ENCODE measurements at regions not wholly inside any gene's neighbourhood (a gene's known extent, or its start where the extent isn't known, plus 50 kb on each side); places are given as distances from the start of the nearest gene placed in this dataset.
"Not testable (repeated sequence)": the region's sequence is repeated elsewhere in the genome, so short reads cannot be mapped to it uniquely, and the experiment has no call there.

DNA sequence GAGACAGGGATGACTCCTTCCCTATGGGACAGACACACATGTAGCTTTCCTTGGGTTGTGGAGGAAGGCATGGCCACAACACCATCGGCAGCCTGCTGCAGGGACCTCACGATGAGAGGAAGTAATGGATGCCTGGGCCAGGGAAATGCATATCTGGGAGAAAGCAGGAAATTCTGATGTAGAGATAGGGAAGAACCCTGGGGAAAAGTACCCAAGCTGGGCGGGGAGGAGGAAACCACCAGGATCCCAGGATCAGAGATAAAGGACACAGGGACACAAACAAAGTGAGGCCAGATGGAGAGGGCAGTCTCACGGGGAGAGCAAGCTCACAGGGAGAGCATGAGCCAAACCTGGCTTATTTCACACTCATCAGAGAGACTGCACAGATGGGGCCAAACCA lies 294.7 kb upstream of the TEKT4 start:
- not testable (repeated sequence) for DNase-seq

DNA sequence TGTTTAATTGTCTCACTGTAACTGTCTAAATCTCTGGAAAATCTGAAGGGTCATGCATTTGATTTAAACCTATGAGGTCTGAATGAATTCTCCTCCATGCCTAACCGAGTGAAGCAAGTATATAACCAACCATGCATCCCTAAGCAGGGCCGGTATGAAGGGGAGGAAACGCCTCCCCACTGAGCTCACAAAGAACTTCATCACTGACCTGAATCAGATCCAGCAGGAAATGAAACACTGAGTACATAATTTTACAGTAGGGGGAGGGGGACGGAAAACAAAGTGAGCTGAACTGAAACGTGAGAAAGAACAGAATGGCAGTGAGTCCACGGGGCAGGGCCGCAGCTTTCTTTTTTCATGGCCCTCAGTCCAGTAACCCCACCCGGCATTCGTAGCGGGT lies 294.1 kb upstream of the TEKT4 start:
- not testable (repeated sequence) for DNase-seq

DNA sequence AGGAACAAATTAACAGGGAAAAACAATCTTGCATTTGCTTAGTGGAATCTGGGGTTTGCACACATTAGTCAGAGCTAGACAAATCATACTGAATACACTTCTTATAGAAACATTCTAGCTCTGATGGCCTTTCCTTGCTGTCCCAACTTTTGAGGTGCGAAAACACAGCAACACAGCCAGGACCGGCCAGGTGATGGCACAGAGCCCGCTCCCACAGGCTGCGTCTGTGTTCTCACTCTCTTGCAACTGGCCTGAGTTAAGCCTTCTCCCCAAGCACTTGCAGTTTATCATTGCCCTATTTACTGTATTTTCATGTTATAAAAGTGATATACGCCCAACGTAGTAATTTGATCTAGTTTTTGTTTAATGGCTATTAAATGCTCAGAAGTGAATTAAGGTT lies 292.0 kb upstream of the TEKT4 start:
- DNase-seq = not testable (repeated sequence)

DNA sequence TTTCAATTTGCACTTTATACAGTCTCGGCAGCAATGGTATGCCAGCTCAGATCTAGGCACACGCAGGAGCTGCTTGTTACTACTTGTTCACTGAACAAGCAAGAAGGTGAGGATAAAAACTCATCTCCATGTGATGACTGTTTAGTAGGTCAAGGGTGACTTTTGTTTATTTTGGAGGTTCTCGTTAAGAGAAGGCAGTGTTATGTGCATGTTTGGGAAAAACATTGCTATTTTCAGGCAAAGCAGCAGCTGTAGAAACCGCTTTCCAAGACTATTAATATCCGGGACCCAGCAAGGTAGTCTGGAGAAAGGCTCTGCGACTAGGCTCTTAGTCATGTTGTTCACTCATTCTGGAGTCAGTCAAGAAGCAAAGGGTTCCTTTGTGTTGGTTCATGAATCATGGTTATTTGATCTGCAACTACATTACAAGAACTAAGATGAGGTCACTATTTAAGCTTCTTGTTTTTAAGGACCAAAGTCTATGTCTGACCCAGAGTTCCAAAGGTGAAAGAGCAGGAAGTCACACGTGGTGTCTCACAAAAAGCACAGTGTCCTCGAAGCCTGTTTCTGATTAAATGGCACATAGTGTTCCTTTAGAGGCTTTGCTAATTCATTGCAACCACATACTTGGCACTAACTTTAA lies 288.0 kb upstream of the TEKT4 start:
- DNase-seq = not testable (repeated sequence)

DNA sequence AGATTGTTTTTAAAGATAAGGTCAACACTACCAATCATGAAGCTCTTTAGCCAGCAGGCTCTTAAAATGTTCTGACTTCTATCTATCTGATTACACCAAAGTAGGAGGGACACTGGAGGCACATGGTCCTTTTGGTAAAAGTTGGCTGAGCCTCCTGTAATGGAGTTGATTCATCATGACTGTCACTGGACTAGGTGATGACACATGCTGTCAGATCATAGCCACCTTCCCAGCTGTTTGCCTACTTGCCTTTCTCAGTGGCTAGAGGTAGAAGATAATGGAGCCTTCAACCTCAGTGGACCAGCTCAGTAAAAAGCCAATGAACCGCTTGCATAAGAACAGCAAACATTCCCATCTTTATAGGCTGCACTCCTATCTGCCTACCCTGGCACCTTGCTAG lies 286.7 kb upstream of the TEKT4 start:
- not testable (repeated sequence) for DNase-seq

DNA sequence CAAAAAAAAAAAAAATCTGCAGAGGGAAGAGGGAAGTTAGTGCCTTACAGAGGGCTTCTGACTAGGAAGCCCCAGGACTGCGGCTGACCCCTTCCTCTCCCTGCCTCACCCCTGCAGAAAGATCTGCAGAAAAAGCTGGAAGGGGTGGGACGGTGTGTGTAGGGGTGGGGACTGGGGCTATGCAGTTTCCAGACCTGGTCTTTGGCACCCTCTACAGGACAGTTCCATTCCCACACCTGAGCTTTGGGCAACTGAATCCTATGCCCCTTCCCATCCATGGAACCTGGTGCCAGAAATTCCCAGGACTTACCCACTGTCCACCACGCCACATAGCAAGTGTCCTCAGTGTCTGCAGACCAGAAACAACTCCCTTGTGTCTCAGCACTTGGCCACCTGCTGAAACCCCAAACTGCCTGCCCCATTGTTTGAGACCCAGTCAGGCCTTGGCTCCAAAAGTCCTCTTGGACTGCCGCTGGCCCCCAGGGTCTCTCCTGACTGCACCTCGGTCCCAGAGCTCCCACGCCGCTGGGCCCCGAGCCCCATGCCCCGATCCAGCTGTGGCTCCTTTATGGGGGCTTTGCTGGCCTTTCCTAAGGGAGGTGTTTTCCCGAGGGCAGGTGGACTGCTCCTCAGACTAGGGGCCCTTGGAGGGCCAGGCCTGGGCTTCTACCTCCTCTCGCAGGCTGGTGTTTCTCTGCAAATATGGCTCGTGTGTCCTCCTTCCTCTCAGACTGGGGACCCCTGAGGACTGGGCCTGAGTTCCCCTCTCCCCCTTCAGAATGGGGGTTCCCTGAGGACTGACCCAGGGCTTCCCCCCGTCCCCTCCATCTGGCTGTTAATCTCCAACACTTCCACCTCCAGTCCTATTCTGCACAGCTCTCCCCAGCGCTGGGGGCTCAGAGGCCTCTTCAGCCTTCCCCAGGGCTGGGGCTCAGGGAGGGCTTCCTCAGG lies 284.9 kb upstream of the TEKT4 start:
- peak; percentile 29 to 56 for DNase-seq

DNA sequence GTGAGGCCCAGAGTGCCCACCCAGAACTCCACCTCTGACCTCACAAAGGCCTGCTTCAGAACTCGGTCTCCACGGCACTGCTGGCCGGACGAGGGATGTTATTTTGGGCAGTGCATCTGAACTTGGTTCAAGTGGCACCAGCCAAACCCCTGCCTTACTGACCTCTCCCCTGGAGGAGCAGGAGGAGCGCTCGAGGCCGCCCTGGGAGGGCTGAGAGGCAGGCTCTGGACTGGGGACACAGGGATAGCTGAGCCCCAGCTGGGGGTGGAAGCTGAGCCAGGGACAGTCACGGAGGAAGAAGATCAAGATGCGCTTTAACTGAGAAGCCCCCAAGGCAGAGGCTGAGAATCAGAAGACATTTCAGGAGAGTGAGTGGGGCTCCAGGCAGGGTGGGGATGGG lies 284.2 kb upstream of the TEKT4 start:
- DNase-seq = not testable (repeated sequence)

DNA sequence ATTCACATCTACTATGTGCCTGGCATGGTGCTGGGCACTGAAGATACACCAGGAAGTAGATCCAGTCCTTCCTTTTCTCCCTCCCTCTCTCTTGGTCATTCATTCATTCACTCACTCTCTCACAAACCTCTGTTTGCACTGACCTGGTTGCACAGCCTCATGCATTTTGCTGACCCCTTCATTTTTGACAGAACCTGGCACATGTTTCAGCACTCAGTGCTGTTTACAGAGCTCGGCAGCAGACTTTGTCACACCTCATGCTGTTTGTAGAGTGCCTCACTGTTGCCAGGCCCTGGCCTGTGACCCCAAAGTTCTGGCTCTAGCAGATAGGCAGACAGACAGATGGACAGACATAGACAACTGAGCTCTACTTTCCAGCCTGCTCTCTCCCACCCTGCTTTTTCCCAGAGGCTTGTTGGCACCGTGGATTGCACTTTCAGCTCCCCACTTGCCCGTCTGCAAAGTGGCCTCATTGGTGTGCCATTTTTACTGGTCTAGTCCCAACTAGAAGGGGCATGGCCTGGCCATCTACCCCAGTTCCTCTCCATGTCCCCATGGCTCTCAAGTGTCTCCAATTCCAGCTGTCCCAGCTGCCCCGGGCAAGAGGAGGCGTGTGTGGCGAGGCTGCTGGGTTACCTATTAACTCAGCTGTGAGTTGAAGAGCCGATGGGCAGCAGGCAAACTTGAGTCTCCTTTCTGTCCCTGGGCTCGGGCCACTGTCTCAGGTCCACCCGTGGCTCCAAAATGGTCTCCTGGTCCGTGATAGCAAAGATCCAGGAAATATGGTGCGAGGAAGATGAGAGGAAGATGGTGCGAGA lies 277.0 kb upstream of the TEKT4 start:
- DNase-seq = not testable (repeated sequence)

DNA sequence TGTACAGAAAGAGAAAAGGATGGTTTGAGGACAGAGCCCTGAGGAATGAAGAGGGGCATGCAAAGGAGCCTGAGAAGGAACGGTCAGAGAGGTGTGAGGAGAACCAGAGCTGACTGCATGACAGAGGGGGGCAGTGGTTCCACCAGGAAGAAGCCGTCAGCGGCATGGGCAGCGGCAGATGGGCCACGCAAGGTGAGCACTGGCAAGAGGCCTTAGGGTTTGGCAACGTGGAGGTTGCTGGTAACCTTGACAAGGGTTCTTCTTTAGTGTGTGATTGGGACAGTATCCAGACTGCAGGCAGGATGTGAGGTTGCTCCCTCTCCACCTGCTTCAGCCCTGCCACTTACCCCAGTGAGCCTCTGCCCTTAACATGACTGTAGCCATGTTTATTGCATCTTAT lies 275.3 kb upstream of the TEKT4 start:
- DNase-seq = not testable (repeated sequence)

DNA sequence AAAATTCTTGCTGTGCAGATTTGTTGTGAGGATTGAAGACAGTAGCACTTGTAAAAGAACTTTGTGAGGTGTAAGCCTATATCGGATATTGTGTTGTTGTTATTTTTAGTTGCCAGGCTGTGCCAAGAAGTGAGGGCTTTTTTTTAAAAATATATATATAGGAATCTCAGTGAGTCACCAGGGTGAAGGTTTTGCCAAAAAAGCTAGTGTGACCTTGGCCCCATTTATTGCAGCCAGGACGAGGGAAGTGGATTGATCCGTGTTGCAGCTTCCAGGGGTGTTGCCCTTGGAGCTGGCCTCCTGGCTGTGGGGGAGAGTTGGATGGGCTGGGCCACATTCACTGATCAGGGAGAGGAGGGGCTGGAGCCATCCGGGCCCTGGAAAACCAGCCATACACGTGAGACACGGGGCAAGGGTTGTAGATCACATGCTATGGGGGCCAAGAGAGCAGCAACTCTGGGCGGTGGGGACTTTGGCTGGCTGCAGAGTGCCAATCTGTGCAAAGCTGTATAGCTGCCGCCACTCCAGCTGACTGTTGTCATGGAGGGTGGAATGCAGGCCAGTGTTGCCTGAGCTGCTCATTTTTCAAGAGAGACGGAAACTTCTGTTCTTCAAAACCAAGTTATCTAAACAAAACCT lies 273.0 kb upstream of the TEKT4 start:
- not testable (repeated sequence) for DNase-seq

DNA sequence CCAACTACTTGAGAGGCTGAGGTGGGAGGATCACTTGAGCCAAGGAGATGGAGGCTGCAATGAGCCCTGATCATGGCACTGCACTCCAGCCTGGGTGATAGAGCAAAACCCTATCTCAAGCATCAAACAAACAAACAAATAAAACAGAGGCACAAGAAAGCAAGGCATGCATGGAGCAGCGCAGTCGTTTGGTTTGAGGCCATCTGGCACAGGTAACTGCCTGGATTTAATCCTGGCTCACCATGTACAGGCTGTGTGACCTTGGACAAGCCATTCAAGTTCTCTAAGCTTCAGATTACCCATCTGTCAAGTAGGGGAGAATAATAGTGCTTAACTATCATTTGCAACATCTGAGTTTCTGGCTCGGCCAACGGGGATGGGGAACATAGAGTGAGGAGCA lies 270.3 kb upstream of the TEKT4 start:
- DNase-seq = not testable (repeated sequence)

DNA sequence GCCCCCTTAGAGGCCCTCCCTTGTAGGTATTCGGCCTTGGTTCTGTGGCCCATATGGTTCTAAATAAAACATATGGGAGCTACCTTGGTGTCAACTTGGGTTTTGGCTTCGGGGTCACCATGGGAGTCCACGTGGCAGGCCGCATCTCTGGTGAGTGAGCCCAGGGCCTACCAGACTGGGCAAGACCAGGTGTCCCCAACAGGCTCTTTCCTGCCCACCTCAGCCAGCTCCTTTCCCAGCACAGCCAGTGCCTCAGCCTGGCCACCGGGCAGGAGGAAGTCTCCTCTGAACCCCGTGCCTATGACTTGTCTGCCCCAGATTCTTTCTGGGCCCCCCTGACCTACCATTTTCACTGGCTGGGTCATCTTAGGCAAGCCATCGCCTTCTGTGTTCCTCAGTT lies 268.8 kb upstream of the TEKT4 start:
- DNase-seq = no peak

DNA sequence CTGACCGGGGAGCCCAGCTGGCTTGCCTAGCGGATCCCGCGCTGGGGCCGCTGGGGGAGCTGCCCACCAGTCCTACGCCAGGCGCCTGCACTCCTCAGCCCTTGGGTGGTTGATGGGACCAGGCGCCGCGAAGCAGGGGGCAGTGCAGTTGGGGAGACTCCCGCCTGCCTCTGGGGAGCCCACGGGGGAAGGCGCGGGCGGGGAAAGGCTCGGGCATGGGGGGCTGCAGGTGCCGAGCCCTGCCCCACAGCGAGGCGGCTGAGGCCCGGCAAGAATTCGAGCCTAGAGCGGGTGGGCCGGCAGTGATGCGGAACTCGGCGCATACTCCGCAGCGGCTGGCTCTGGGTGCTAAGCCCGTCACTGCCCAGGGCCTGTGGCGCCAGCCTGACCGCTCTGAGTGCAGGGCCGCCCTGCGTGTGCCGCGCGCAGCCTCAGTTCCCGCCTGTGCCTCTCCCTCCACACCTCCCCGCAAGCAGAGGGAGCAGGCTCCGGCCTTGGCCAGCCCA lies 249.1 kb upstream of the TEKT4 start:
- no peak for DNase-seq

DNA sequence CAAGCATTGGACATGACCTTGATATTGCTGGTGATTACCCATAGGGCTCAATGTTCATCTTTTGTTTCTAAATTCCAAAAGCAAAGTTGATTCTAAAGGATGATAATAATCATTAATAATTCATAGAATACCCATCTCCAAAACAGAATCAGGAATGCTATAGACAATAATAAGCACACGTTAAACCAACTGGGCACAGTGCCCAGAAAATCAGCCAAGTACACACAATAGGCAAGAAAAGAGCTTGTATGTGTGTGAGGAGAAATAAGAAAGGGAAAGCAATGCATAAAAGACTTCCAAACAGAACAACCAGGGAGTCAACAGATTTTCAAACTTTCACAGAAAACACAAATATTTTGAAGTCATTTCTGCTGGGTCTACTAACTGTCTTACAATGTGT lies 242.3 kb upstream of the TEKT4 start:
- not testable (repeated sequence) for DNase-seq

DNA sequence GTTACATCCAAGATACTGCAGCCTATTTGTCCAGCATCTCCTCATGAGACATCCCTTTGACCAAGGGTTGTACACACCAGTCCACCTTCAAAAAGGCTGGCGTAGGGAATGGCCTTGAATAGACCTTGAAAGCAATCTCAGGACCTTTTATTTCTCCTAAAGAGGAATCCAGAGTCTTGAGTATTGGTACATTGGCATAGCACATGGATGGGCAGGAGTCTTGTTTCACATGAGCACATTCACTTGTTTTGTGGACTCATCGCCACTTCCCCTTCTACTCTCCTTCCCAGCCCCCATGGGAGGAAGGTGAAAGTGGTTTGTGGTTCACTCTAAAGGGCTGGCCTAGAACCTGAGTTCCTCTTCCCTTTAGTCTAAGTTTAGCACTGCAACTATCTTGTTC lies 229.8 kb upstream of the TEKT4 start:
- DNase-seq = peak; percentile 30 to 37

DNA sequence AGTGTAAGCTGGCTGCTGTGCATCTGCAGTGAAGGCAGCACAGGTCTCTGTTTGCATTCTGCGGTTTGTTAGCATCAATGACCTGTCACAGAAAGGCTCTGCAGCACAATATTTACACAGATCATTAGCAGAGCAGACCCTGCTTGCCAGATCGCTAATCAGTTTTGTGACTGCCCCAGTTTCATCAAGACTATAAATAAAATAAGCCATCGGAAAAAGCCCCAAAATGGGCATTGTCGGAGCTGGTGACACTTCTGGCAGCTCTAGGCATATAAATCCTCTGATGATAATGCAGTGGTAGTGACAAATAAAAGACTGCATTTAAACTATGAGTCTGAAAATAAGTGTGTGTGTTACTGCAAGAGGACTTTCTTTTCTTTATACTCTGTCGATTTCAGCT lies 219.1 kb upstream of the TEKT4 start:
- not testable (repeated sequence) for DNase-seq

DNA sequence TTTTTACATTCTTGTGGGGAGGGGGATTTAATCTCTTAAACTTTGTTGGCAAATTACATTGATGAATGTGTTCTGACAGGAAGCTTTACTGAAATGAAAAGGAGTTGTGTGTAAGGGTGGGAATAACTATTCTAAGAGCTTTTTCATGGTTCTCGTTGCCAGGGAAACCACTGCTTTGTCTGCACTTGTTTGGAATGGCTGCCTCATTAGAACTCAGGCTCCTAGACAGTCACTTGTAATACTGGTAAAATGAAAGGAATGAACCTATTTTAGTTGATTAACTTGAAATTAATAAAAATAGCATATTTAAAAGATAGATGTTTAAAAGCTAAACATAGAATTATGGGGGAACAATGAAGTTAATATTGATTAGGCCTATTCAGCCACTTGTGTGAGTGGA lies 201.4 kb upstream of the TEKT4 start:
- DNase-seq = not testable (repeated sequence)

DNA sequence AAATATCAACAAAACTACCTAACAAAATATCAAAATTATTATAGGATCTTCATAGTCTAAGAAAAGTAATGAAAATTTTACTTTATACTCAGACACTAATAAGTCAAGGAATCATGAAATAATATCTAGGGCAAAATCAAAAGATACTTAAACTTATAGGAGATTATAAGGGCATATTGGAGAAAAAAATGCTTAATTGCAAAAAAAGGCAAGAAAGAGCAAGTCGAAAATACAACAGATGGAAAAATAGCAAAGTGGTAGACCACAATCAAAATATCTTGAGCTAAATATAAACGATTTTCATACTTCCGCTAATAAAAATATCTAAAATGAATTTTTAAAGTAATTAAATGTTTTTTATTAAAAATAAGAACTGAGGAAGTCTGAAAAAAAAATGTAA lies 177.0 kb upstream of the TEKT4 start:
- not testable (repeated sequence) for DNase-seq

DNA sequence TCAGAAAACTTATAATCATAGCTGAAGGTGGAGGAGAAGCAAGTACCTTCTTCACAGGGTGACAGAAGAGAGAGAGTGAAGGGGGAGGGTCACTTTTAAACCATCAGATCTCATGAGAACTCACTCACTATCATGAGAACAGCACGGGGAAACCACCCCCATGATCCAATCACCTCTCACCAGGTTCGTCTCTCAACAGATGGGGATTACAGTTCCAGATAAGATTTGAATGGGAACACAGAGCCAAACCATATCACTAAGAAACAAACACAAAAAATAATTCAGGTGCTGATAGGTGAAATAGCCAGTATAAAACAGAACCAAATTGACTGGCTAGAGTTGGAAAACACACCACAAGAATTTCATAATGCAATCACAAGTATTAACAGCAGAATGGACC lies 162.2 kb upstream of the TEKT4 start:
- not testable (repeated sequence) for DNase-seq

DNA sequence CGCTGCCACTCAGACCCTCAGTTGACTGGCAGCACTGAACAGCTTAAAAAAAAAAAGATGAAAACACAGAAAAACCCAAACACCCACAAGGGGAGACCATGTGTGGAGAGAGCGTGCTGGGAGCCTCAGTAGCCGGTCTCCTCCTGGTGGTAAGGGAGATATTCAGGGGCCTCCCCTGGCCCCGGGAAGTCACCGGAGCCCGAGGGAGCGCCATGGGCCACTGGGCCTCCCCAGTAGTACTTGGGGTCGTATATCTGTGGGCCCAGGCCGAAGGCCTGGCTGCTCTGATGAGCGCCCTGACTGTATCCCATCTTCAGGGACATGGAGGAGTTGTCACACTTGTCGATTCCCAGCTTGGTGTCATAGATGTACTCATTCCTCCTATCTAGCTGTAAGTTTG lies 145.7 kb upstream of the TEKT4 start:
- no peak for DNase-seq

DNA sequence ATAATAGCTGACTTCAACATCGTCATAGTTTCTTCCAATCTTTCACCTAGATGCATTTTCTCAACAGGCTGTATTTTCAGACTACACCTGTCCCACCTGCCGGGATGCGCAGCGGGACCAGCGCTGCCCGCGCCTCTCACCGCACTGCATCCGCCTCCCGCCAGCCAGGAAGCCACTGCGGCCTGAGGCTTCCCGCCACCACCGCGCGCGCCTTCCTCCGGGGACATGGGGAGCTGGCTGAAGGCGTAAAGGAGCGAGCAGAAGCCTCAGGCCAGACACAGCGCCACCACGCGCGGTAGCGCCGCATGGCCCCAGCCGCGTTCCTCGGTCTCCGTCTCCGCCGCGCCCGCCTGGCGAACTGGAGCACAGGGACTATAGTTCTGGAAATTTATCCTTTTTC lies 135.7 kb upstream of the TEKT4 start:
- DNase-seq = peak in 1 of 2 experiments; percentile 5

DNA sequence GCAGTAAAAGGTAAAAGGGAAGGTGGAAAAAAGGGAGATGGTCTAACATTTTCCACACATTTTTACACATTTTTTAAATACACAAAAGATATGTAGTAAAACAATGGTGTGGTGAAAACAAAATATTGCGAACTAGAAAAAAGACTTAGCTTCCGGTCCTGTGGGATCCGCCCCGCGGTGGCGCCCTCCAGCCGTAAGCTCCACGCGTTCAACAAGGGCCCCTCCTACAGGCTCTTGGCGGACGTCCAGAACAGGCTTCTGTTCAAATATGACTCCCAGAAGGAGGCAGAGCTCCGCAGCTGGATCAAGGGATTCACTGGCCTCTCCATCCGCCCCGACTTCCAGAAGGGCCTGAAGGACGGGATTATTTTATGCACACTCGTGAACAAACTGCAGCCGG lies 134.1 kb upstream of the TEKT4 start:
- DNase-seq = not testable (repeated sequence)
